22Rv1 (cell line): ENCODE measurements at regions not wholly inside any gene's neighbourhood (a gene's known extent, or its start where the extent isn't known, plus 50 kb on each side); places are given as distances from the start of the nearest gene placed in this dataset.

ENCODE experiments used
- ZFX ChIP-seq: fragments of 450-650 bp; IDR thresholded peaks from 2 replicates; pipeline ENCODE4 v1.6.1; 2017; ENCODE audit warnings: antibody characterized with exemption, borderline replicate concordance
- TF ChIP-seq, protein P1 (sequence below): fragments of 450-650 bp; IDR thresholded peaks from 2 replicates; pipeline ENCODE4 v1.5.1; 2017; ENCODE audit warnings: mild to moderate bottlenecking

DNA sequence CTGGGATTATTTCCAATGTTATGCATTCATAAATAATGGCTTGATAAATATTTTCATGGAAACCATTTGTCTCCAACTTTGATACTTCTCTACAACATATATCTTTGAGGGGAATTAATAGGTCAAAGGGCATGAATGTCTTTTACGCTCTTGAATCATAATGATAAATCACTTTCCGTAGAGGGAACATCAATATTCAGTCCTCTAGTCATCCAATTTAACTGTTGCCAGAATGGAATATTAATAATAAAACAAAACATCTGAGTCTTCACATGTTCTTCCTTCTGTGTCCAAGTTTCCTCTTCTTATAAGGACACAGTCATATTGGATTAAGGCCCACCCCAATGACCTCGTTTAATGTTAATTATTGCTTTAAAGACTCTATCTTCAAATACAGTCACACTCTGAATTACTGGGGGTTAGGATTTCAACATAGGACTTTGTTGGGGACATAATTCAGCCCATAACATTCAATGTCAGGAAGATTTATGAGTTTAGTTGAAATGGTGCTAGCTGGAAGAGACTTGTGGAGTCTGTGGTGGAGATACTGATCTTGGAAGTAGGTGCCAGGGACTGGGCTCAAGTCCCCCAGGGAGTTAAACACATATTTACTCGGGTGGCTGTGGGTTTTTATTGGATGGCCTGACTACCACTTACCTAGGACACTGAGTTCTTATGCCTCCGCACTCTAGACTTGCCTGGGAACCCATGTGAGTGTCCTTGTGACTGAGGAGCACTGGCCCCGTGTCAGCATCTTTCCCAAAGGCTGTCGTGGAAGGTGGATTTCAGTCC lies 85.0 kb upstream of the SEC11C start:
- TF ChIP-seq, protein P1, sequence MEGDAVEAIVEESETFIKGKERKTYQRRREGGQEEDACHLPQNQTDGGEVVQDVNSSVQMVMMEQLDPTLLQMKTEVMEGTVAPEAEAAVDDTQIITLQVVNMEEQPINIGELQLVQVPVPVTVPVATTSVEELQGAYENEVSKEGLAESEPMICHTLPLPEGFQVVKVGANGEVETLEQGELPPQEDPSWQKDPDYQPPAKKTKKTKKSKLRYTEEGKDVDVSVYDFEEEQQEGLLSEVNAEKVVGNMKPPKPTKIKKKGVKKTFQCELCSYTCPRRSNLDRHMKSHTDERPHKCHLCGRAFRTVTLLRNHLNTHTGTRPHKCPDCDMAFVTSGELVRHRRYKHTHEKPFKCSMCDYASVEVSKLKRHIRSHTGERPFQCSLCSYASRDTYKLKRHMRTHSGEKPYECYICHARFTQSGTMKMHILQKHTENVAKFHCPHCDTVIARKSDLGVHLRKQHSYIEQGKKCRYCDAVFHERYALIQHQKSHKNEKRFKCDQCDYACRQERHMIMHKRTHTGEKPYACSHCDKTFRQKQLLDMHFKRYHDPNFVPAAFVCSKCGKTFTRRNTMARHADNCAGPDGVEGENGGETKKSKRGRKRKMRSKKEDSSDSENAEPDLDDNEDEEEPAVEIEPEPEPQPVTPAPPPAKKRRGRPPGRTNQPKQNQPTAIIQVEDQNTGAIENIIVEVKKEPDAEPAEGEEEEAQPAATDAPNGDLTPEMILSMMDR: no peak
- no peak for TF ChIP-seq ZFX
